Activated CD4-positive, alpha-beta memory T cell treated with anti-CD3 and anti-CD28 coated beads, Interleukin-2, amount 10 ng/mL, durations not matched to agents 7 days and 5 days (primary cell): ENCODE measurements at regions not wholly inside any gene's neighbourhood (a gene's known extent, or its start where the extent isn't known, plus 50 kb on each side); places are given as distances from the start of the nearest gene placed in this dataset.

Experiments used
- CTCF ChIA-PET: fragments of 350-600 bp; sonication (Branson Sonifier 250); formaldehyde crosslinking; loops from one replicate; lab custom pipeline; 2021; ENCODE audit warnings: antibody characterized with exemption, inconsistent platforms; lab: Charles Lee
- POLR2A ChIA-PET: fragments of 350-600 bp; sonication (Branson Sonifier 250); formaldehyde crosslinking; loops from one replicate; lab custom pipeline; 2021; ENCODE audit warnings: antibody characterized with exemption; lab: Charles Lee
- DNase-seq: peaks from one replicate; pipeline ENCODE4 v3.0.0-alpha.2; 2020
- H3K27ac Mint-ChIP-seq: one replicate; pipeline ENCODE4 v1.8.0; 2021; ENCODE audit warnings: mild to moderate bottlenecking, mixed read lengths
- H3K27me3 Mint-ChIP-seq: one replicate; pipeline ENCODE4 v1.8.0; 2021; ENCODE audit warnings: mixed read lengths
- H3K36me3 Mint-ChIP-seq: one replicate; pipeline ENCODE4 v1.8.0; 2021; ENCODE audit warnings: low read depth, mixed read lengths
- H3K4me1 Mint-ChIP-seq: one replicate; pipeline ENCODE4 v1.8.0; 2021; ENCODE audit warnings: mixed read lengths
- H3K4me3 Mint-ChIP-seq: one replicate; pipeline ENCODE4 v1.8.0; 2021; ENCODE audit warnings: mild to moderate bottlenecking, mixed read lengths
- H3K9me3 Mint-ChIP-seq: one replicate; pipeline ENCODE4 v1.8.0; 2021; ENCODE audit warnings: mixed read lengths

- CTCF ChIA-PET, result no interaction called here
- Mint-ChIP-seq H3K27me3 (no peaks in the 10 kb centered on the region), H3K36me3 (no peaks in the 10 kb centered on the region), H3K9me3 (no peaks in the 10 kb centered on the region), H3K4me1 (no peaks in the 10 kb centered on the region), H3K4me3 (no peak overlapping the region), H3K27ac (no peak overlapping the region)
- POLR2A ChIA-PET, result no interaction called here
- DNase-seq, result no peak
Measured at GRCh38 chr5:97666783-97667182, 483.7 kb upstream of the RIOK2 start.

DNA sequence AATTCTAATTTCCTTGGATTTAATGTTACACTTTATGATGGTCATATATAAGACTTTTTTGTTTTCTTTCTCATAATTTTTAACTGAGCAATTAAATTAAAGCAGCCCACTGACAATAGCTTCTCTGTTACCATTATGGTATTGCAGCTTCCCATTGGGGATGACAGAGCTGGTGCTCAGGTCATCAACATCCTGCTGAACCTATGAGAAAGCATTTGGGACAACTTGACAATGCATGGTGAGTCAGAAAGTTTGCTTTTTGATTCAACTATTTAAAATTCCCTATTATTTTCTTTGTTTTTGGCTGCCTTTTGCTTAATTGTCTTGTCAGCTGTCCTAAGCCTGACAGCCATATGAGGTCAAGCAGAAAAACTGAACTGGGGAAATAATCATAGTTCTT lies 487.4 kb upstream of the RIOK2 start:
- POLR2A ChIA-PET, result no interaction called here
- Mint-ChIP-seq H3K4me3 (no peak overlapping the region), H3K27me3 (no peaks in the 10 kb centered on the region), H3K27ac (no peak overlapping the region), H3K4me1 (no peaks in the 10 kb centered on the region), H3K36me3 (no peaks in the 10 kb centered on the region), H3K9me3 (peaks cover 4% of the 10 kb centered on the region)
- CTCF ChIA-PET, result no interaction called here
- no peak for DNase-seq

DNA sequence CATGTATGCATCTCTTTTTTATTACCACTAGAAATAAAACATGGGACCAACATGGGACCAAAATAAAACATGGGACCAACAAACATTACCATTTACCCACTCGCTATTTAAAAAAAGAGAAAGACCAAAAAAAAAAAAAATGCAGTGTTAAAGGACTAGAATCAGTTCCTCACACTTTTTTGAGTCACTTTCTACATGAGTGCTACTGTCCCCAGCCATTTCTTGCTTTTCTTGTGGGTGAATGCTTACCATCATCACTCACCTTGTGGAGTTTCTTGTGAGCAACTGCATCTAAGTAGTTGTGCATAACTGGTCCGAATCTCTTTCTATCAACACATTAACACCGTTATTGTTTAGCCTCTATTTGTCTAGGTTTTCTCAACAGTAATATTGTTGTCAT lies 493.6 kb upstream of the RIOK2 start:
- H3K4me3 Mint-ChIP-seq, result no peak overlapping the region
- POLR2A ChIA-PET, result no interaction called here
- CTCF ChIA-PET, result no interaction called here
- peaks cover 7% of the 10 kb centered on the region for H3K9me3 Mint-ChIP-seq
- H3K27me3 Mint-ChIP-seq, result no peaks in the 10 kb centered on the region
- DNase-seq, result no peak
- H3K36me3 Mint-ChIP-seq, result no peaks in the 10 kb centered on the region
- H3K27ac Mint-ChIP-seq, result no peak overlapping the region
- no peaks in the 10 kb centered on the region for H3K4me1 Mint-ChIP-seq

DNA sequence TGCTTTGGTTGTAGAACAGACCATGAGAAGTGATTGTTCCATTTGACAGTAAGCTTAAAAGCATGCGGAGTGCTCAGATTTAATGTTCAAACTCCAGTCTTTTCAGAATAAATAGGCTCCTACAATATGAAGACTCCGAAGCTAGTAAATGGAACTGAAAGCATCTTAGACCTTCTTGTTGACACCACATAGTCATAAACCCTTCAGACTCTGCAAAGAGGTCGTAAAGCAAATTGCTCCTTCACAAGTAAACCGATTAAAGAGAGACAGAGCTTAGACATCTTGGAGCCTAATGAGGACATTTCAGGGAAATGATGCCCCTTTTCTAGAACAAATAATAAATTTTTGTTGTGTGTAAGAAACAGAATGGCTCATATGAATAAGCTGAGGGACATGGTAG lies 511.0 kb upstream of the RIOK2 start:
- Mint-ChIP-seq H3K4me1 (no peaks in the 10 kb centered on the region), H3K27ac (no peak overlapping the region), H3K4me3 (no peak overlapping the region), H3K36me3 (no peaks in the 10 kb centered on the region), H3K27me3 (no peaks in the 10 kb centered on the region), H3K9me3 (no peaks in the 10 kb centered on the region)
- ChIA-PET CTCF (no interaction called here), POLR2A (no interaction called here)
- no peak for DNase-seq

GRCh38 chr5:97714424-97714823 lies 531.4 kb upstream of the RIOK2 start:
- no peak overlapping the region for H3K4me3 Mint-ChIP-seq
- H3K36me3 Mint-ChIP-seq, result no peaks in the 10 kb centered on the region
- no peaks in the 10 kb centered on the region for H3K27me3 Mint-ChIP-seq
- ChIA-PET POLR2A (no interaction called here), CTCF (no interaction called here)
- H3K9me3 Mint-ChIP-seq, result peaks cover 2% of the 10 kb centered on the region
- DNase-seq, result no peak
- H3K27ac Mint-ChIP-seq, result no peak overlapping the region
- H3K4me1 Mint-ChIP-seq, result no peaks in the 10 kb centered on the region

DNA sequence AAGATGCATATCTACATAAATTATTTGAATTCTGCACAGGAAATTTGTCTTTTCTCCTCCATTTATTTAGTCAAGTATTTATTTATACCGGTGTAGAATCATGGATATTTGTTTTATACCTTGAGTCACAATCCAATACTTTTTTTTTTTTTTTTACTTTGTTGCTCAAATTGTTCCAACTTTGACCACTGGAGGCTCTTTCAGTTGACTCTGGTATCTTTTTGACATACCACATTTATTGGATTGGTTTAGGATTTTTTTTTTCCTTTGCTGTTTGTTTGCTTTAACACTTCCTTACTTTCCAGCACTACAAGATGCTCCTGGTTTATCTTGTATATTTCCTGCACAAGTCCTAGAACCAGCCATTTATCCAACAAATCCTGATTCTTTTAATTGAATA lies 543.1 kb upstream of the RIOK2 start:
- H3K4me3 Mint-ChIP-seq, result no peak overlapping the region
- no peaks in the 10 kb centered on the region for H3K4me1 Mint-ChIP-seq
- DNase-seq, result no peak
- no peaks in the 10 kb centered on the region for H3K27me3 Mint-ChIP-seq
- peaks cover 3% of the 10 kb centered on the region for H3K9me3 Mint-ChIP-seq
- CTCF ChIA-PET, result interaction anchor here (0.6 to 0.9 kb wide), 2 partner anchors 39 to 429 kb away, joined by 3 read pairs; no protein-coding TSS in a partner anchor
- no peaks in the 10 kb centered on the region for H3K36me3 Mint-ChIP-seq
- POLR2A ChIA-PET, result no interaction called here
- no peak overlapping the region for H3K27ac Mint-ChIP-seq

GRCh38 chr5:97728920-97729319 lies 545.9 kb upstream of the RIOK2 start:
- no peak overlapping the region for H3K27ac Mint-ChIP-seq
- no peaks in the 10 kb centered on the region for H3K9me3 Mint-ChIP-seq
- no peaks in the 10 kb centered on the region for H3K4me1 Mint-ChIP-seq
- no peak for DNase-seq
- H3K4me3 Mint-ChIP-seq, result no peak overlapping the region
- ChIA-PET CTCF (no interaction called here), POLR2A (no interaction called here)
- no peaks in the 10 kb centered on the region for H3K36me3 Mint-ChIP-seq
- H3K27me3 Mint-ChIP-seq, result no peaks in the 10 kb centered on the region

GRCh38 chr5:97729938-97730337 lies 546.9 kb upstream of the RIOK2 start:
- DNase-seq, result no peak
- Mint-ChIP-seq H3K36me3 (no peaks in the 10 kb centered on the region), H3K4me1 (no peaks in the 10 kb centered on the region), H3K27ac (no peak overlapping the region), H3K9me3 (no peaks in the 10 kb centered on the region), H3K4me3 (no peak overlapping the region), H3K27me3 (no peaks in the 10 kb centered on the region)
- ChIA-PET POLR2A (no interaction called here), CTCF (no interaction called here)

DNA sequence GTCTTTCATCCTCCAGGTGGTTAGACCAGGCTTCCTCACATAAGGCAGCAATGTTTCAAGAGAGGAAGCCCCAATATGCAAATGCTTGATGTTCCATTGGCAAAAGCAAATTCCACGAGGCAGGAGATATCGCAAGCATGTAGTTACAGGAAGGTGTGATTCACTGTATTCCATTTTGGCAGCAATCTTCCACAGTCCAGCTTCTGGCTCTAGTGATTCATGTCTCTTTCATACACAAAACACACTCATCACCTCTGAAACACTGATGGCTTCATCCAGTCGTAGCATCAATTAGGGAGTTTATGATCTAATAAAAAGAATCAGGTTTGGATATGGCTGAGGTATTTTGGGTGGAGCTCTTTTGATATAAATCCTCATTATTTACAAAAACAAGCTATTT lies 552.2 kb upstream of the RIOK2 start:
- H3K36me3 Mint-ChIP-seq, result no peaks in the 10 kb centered on the region
- H3K27me3 Mint-ChIP-seq, result no peaks in the 10 kb centered on the region
- peaks cover 2% of the 10 kb centered on the region for H3K9me3 Mint-ChIP-seq
- H3K4me1 Mint-ChIP-seq, result no peaks in the 10 kb centered on the region
- ChIA-PET POLR2A (no interaction called here), CTCF (no interaction called here)
- no peak overlapping the region for H3K27ac Mint-ChIP-seq
- no peak for DNase-seq
- H3K4me3 Mint-ChIP-seq, result no peak overlapping the region

DNA sequence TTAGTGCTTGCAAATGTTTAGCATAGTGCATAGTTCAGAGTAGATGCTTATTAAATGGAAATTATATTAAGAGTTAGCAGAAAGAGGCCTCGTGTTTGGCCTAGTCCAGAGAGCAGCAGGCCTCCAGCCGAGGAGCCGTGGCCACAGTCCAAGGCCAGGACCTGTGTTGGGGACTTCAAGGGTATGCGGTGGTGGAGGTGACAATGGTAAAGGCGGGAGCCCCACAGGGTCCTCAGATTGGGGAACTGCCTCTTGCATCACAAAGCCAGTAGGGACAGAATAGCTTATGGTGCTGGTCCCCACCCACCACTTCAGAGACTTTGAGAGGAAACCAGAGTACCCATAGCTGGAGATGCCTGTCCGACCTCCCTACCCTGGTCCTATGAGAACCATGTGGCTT lies 554.6 kb upstream of the RIOK2 start:
- no peaks in the 10 kb centered on the region for H3K36me3 Mint-ChIP-seq
- no peaks in the 10 kb centered on the region for H3K27me3 Mint-ChIP-seq
- no peaks in the 10 kb centered on the region for H3K4me1 Mint-ChIP-seq
- DNase-seq, result no peak
- POLR2A ChIA-PET, result no interaction called here
- no peak overlapping the region for H3K27ac Mint-ChIP-seq
- no peak overlapping the region for H3K4me3 Mint-ChIP-seq
- peaks cover 2% of the 10 kb centered on the region for H3K9me3 Mint-ChIP-seq
- CTCF ChIA-PET, result no interaction called here

- no peak for DNase-seq
- H3K27ac Mint-ChIP-seq, result no peak overlapping the region
- H3K4me3 Mint-ChIP-seq, result no peak overlapping the region
- no peaks in the 10 kb centered on the region for H3K27me3 Mint-ChIP-seq
- ChIA-PET POLR2A (no interaction called here), CTCF (no interaction called here)
- no peaks in the 10 kb centered on the region for H3K4me1 Mint-ChIP-seq
- no peaks in the 10 kb centered on the region for H3K36me3 Mint-ChIP-seq
- no peaks in the 10 kb centered on the region for H3K9me3 Mint-ChIP-seq
Measured at GRCh38 chr5:97745817-97746216, 562.8 kb upstream of the RIOK2 start.

GRCh38 chr5:97750576-97750975 lies 567.5 kb upstream of the RIOK2 start:
- ChIA-PET CTCF (no interaction called here), POLR2A (no interaction called here)
- no peaks in the 10 kb centered on the region for H3K36me3 Mint-ChIP-seq
- no peaks in the 10 kb centered on the region for H3K9me3 Mint-ChIP-seq
- no peak overlapping the region for H3K27ac Mint-ChIP-seq
- no peaks in the 10 kb centered on the region for H3K4me1 Mint-ChIP-seq
- DNase-seq, result no peak
- H3K27me3 Mint-ChIP-seq, result no peaks in the 10 kb centered on the region
- no peak overlapping the region for H3K4me3 Mint-ChIP-seq

DNA sequence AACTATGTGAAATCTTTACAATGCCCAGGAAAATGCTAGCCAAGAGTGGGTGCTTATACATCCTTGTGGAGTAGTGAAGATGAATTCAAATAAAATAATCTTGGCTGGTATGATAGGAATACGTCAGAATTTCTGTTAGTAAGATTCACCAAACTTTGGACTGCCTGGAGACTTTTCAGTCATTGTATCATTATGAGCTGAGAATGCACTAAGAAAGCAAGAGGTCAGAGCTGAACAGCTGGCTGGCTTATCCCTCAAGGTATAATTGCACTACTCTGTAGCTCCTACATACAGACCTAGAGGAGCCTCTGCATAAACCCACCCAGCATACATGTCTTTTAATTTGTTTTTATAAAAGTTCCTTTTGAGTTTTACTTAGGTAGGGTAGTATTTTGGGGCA lies 568.5 kb upstream of the RIOK2 start:
- CTCF ChIA-PET, result no interaction called here
- POLR2A ChIA-PET, result no interaction called here
- Mint-ChIP-seq H3K4me1 (no peaks in the 10 kb centered on the region), H3K36me3 (no peaks in the 10 kb centered on the region), H3K27me3 (no peaks in the 10 kb centered on the region), H3K9me3 (no peaks in the 10 kb centered on the region), H3K27ac (no peak overlapping the region), H3K4me3 (no peak overlapping the region)
- no peak for DNase-seq

GRCh38 chr5:97752871-97753270 lies 569.8 kb upstream of the RIOK2 start:
- Mint-ChIP-seq H3K27me3 (no peaks in the 10 kb centered on the region), H3K4me1 (no peaks in the 10 kb centered on the region), H3K27ac (no peak overlapping the region), H3K9me3 (no peaks in the 10 kb centered on the region), H3K4me3 (no peak overlapping the region), H3K36me3 (no peaks in the 10 kb centered on the region)
- no peak for DNase-seq
- CTCF ChIA-PET, result no interaction called here
- POLR2A ChIA-PET, result no interaction called here

GRCh38 chr5:97762483-97762882 lies 579.4 kb upstream of the RIOK2 start:
- Mint-ChIP-seq H3K4me3 (no peak overlapping the region), H3K4me1 (no peaks in the 10 kb centered on the region), H3K36me3 (no peaks in the 10 kb centered on the region), H3K9me3 (no peaks in the 10 kb centered on the region), H3K27me3 (no peaks in the 10 kb centered on the region), H3K27ac (no peak overlapping the region)
- ChIA-PET POLR2A (no interaction called here), CTCF (no interaction called here)
- no peak for DNase-seq
